ENCODE measurements at regions not wholly inside any gene's neighbourhood (a gene's known extent, or its start where the extent isn't known, plus 50 kb on each side); places are given as distances from the start of the nearest gene placed in this dataset.
"Not testable (repeated sequence)": the region's sequence is repeated elsewhere in the genome, so short reads cannot be mapped to it uniquely, and the experiment has no call there.

GRCh38 chr15:92827991-92828390 lies 72.1 kb upstream of the CHD2 start:
- H3K9me3 ChIP-seq (ENCODE audit: control insufficient read depth, low read length); H3K36me3 ChIP-seq (ENCODE audit: control insufficient read depth, insufficient read depth, low read length); H3K27ac ChIP-seq (ENCODE audit: low read depth, low read length, severe bottlenecking); H3K4me3 ChIP-seq (ENCODE audit: extremely low read depth, insufficient read depth, low read length, poor library complexity, severe bottlenecking): not testable (repeated sequence)
- WGBS, 2 experiments (ENCODE audit: insufficient coverage in 2 of 2): 95 to 96% methylated on average over 9 of the region's 10 CpGs
- peaks cover 24% of the 10 kb centered on the region for H3K4me1 ChIP-seq (ENCODE audit: control insufficient read depth, insufficient read depth, low read length, poor library complexity, severe bottlenecking)

- Histone ChIP-seq H3K27ac (ENCODE audit: low read depth, low read length, severe bottlenecking) (no peak overlapping the region), H3K4me3 (ENCODE audit: extremely low read depth, insufficient read depth, low read length, poor library complexity, severe bottlenecking) (no peak overlapping the region), H3K36me3 (ENCODE audit: control insufficient read depth, insufficient read depth, low read length) (no peaks in the 10 kb centered on the region), H3K9me3 (ENCODE audit: control insufficient read depth, low read length) (no peaks in the 10 kb centered on the region), H3K4me1 (ENCODE audit: control insufficient read depth, insufficient read depth, low read length, poor library complexity, severe bottlenecking) (peaks cover 30% of the 10 kb centered on the region)
- 86% methylated on average over 1 of the region's 3 CpGs; no CpG with 5 or more reads in 1 of the 2 experiments for WGBS, 2 experiments (ENCODE audit: insufficient coverage in 2 of 2)
Measured at GRCh38 chr15:92829875-92830274, 70.2 kb upstream of the CHD2 start.

- Histone ChIP-seq H3K4me1 (ENCODE audit: control insufficient read depth, insufficient read depth, low read length, poor library complexity, severe bottlenecking) (peaks cover 29% of the 10 kb centered on the region), H3K4me3 (ENCODE audit: extremely low read depth, insufficient read depth, low read length, poor library complexity, severe bottlenecking) (no peak overlapping the region), H3K9me3 (ENCODE audit: control insufficient read depth, low read length) (no peaks in the 10 kb centered on the region), H3K36me3 (ENCODE audit: control insufficient read depth, insufficient read depth, low read length) (no peaks in the 10 kb centered on the region), H3K27ac (ENCODE audit: low read depth, low read length, severe bottlenecking) (peak overlapping the region; percentile 97)
- WGBS, 2 experiments (ENCODE audit: insufficient coverage in 2 of 2): 20% methylated on average over 2 of the region's 3 CpGs; no CpG with 5 or more reads in 1 of the 2 experiments
Measured at GRCh38 chr15:92831336-92831654, 68.8 kb upstream of the CHD2 start.

GRCh38 chr15:92831655-92832328 lies 68.3 kb upstream of the CHD2 start:
- Histone ChIP-seq H3K9me3 (ENCODE audit: control insufficient read depth, low read length) (no peaks in the 10 kb centered on the region), H3K4me3 (ENCODE audit: extremely low read depth, insufficient read depth, low read length, poor library complexity, severe bottlenecking) (no peak overlapping the region), H3K36me3 (ENCODE audit: control insufficient read depth, insufficient read depth, low read length) (no peaks in the 10 kb centered on the region), H3K27ac (ENCODE audit: low read depth, low read length, severe bottlenecking) (peak overlapping the region; percentile 97), H3K4me1 (ENCODE audit: control insufficient read depth, insufficient read depth, low read length, poor library complexity, severe bottlenecking) (peaks cover 29% of the 10 kb centered on the region)
- WGBS, 2 experiments (ENCODE audit: insufficient coverage in 2 of 2): 0 to 2% methylated on average over 7 to 9 of the region's 10 CpGs

- 93 to 96% methylated on average over 2 to 3 of the region's 4 CpGs for WGBS, 2 experiments (ENCODE audit: insufficient coverage in 2 of 2)
- Histone ChIP-seq H3K27ac (ENCODE audit: low read depth, low read length, severe bottlenecking) (peak overlapping the region; percentile 97), H3K4me1 (ENCODE audit: control insufficient read depth, insufficient read depth, low read length, poor library complexity, severe bottlenecking) (peaks cover 29% of the 10 kb centered on the region), H3K4me3 (ENCODE audit: extremely low read depth, insufficient read depth, low read length, poor library complexity, severe bottlenecking) (no peak overlapping the region), H3K36me3 (ENCODE audit: control insufficient read depth, insufficient read depth, low read length) (no peaks in the 10 kb centered on the region), H3K9me3 (ENCODE audit: control insufficient read depth, low read length) (no peaks in the 10 kb centered on the region)
Measured at GRCh38 chr15:92833106-92833433, 67.1 kb upstream of the CHD2 start.

GRCh38 chr15:92833493-92834271 lies 66.4 kb upstream of the CHD2 start:
- Histone ChIP-seq H3K27ac (ENCODE audit: low read depth, low read length, severe bottlenecking) (peak overlapping the region; percentile 97), H3K36me3 (ENCODE audit: control insufficient read depth, insufficient read depth, low read length) (no peaks in the 10 kb centered on the region), H3K9me3 (ENCODE audit: control insufficient read depth, low read length) (no peaks in the 10 kb centered on the region), H3K4me1 (ENCODE audit: control insufficient read depth, insufficient read depth, low read length, poor library complexity, severe bottlenecking) (peaks cover 29% of the 10 kb centered on the region), H3K4me3 (ENCODE audit: extremely low read depth, insufficient read depth, low read length, poor library complexity, severe bottlenecking) (no peak overlapping the region)
- 95 to 96% methylated on average over 3 to 4 of the region's 5 CpGs for WGBS, 2 experiments (ENCODE audit: insufficient coverage in 2 of 2)

- Histone ChIP-seq H3K4me1 (ENCODE audit: control insufficient read depth, insufficient read depth, low read length, poor library complexity, severe bottlenecking) (no peaks in the 10 kb centered on the region), H3K36me3 (ENCODE audit: control insufficient read depth, insufficient read depth, low read length) (no peaks in the 10 kb centered on the region), H3K9me3 (ENCODE audit: control insufficient read depth, low read length) (no peaks in the 10 kb centered on the region), H3K4me3 (ENCODE audit: extremely low read depth, insufficient read depth, low read length, poor library complexity, severe bottlenecking) (no peak overlapping the region), H3K27ac (ENCODE audit: low read depth, low read length, severe bottlenecking) (no peak overlapping the region)
- WGBS, 2 experiments (ENCODE audit: insufficient coverage in 2 of 2): 65 to 79% methylated on average over 3 to 5 of the region's 5 CpGs
Measured at GRCh38 chr15:92839696-92840095, 60.4 kb upstream of the CHD2 start.

GRCh38 chr15:92840149-92840548 lies 60.0 kb upstream of the CHD2 start:
- WGBS, 2 experiments (ENCODE audit: insufficient coverage in 2 of 2): 75 to 100% methylated on average over 1 to 2 of the region's 3 CpGs
- H3K4me1 ChIP-seq (ENCODE audit: control insufficient read depth, insufficient read depth, low read length, poor library complexity, severe bottlenecking): no peaks in the 10 kb centered on the region
- H3K9me3 ChIP-seq (ENCODE audit: control insufficient read depth, low read length): no peaks in the 10 kb centered on the region
- no peak overlapping the region for H3K4me3 ChIP-seq (ENCODE audit: extremely low read depth, insufficient read depth, low read length, poor library complexity, severe bottlenecking)
- no peaks in the 10 kb centered on the region for H3K36me3 ChIP-seq (ENCODE audit: control insufficient read depth, insufficient read depth, low read length)
- no peak overlapping the region for H3K27ac ChIP-seq (ENCODE audit: low read depth, low read length, severe bottlenecking)

GRCh38 chr15:92843326-92843725 lies 56.8 kb upstream of the CHD2 start:
- WGBS, 2 experiments (ENCODE audit: insufficient coverage in 2 of 2): 95 to 97% methylated on average over 6 to 7 of the region's 8 CpGs
- H3K4me1 ChIP-seq (ENCODE audit: control insufficient read depth, insufficient read depth, low read length, poor library complexity, severe bottlenecking): no peaks in the 10 kb centered on the region
- no peaks in the 10 kb centered on the region for H3K9me3 ChIP-seq (ENCODE audit: control insufficient read depth, low read length)
- H3K27ac ChIP-seq (ENCODE audit: low read depth, low read length, severe bottlenecking): no peak overlapping the region
- H3K4me3 ChIP-seq (ENCODE audit: extremely low read depth, insufficient read depth, low read length, poor library complexity, severe bottlenecking): no peak overlapping the region
- no peaks in the 10 kb centered on the region for H3K36me3 ChIP-seq (ENCODE audit: control insufficient read depth, insufficient read depth, low read length)

- H3K4me3 ChIP-seq (ENCODE audit: extremely low read depth, insufficient read depth, low read length, poor library complexity, severe bottlenecking): no peak overlapping the region
- H3K27ac ChIP-seq (ENCODE audit: low read depth, low read length, severe bottlenecking): no peak overlapping the region
- H3K36me3 ChIP-seq (ENCODE audit: control insufficient read depth, insufficient read depth, low read length): no peaks in the 10 kb centered on the region
- WGBS, 2 experiments (ENCODE audit: insufficient coverage in 2 of 2): 60% methylated on average over 1 of the region's 7 CpGs; no CpG with 5 or more reads in 1 of the 2 experiments
- H3K4me1 ChIP-seq (ENCODE audit: control insufficient read depth, insufficient read depth, low read length, poor library complexity, severe bottlenecking): no peaks in the 10 kb centered on the region
- H3K9me3 ChIP-seq (ENCODE audit: control insufficient read depth, low read length): no peaks in the 10 kb centered on the region
Measured at GRCh38 chr15:92843814-92844213, 56.3 kb upstream of the CHD2 start.

GRCh38 chr15:92845126-92845508 lies 55.0 kb upstream of the CHD2 start:
- H3K9me3 ChIP-seq (ENCODE audit: control insufficient read depth, low read length): no peaks in the 10 kb centered on the region
- no peaks in the 10 kb centered on the region for H3K36me3 ChIP-seq (ENCODE audit: control insufficient read depth, insufficient read depth, low read length)
- no peaks in the 10 kb centered on the region for H3K4me1 ChIP-seq (ENCODE audit: control insufficient read depth, insufficient read depth, low read length, poor library complexity, severe bottlenecking)
- no peak overlapping the region for H3K4me3 ChIP-seq (ENCODE audit: extremely low read depth, insufficient read depth, low read length, poor library complexity, severe bottlenecking)
- H3K27ac ChIP-seq (ENCODE audit: low read depth, low read length, severe bottlenecking): peak overlapping the region; percentile 12

All from mesodermal cell (in vitro differentiated cells).